SK-N-SH (cell line): ENCODE measurements at regions not wholly inside any gene's neighbourhood (a gene's known extent, or its start where the extent isn't known, plus 50 kb on each side); places are given as distances from the start of the nearest gene placed in this dataset.
A peak's percentile ranks its signal among the peaks of the same experiment; 100 is the strongest.

ENCODE experiments used
- CTCF ChIA-PET: fragments of 300-600, 350-600 bp; formaldehyde crosslinking; extraction: SDS; loops from one replicate; lab custom pipeline; 2021; lab: Yijun Ruan, JAX
- POLR2A ChIA-PET: fragments of 350-600 bp; sonication (Branson Sonifier 250); formaldehyde crosslinking; extraction: SDS; loops from one replicate; lab custom pipeline; 2020; ENCODE audit warnings: antibody characterized with exemption, inconsistent platforms; lab: Yijun Ruan, JAX
- DNase-seq: peaks from one replicate; pipeline ENCODE4 v3.0.0; 2012
- H2AFZ ChIP-seq: fragments of 200-600 bp; sonication (generic); 2 replicates; pipeline ENCODE4 v1.8.1; 2016; ENCODE audit warnings: antibody characterized with exemption, mild to moderate bottlenecking, low read depth
- H3F3A ChIP-seq: fragments of 200-600 bp; sonication (generic); replicated peaks from 2 replicates; pipeline ENCODE3; 2016; ENCODE audit warnings: antibody characterized with exemption, mild to moderate bottlenecking; ENCODE audit not compliant: insufficient read depth
- H3K27ac ChIP-seq, 2 experiments: fragments of 200-500 bp in 1 of 2; fragments of 200-600 bp in 1 of 2; sonication (Bioruptor generic) in 1 of 2; sonication (generic), shearing (Covaris generic) in 1 of 2; 2 replicates each; pipeline versions ENCODE4 v1.5.1 to v1.6.1; 2014 to 2016; ENCODE audit warnings: low read depth in 2 of 2, inconsistent platforms in 1 of 2, low read length in 1 of 2, mild to moderate bottlenecking in 1 of 2, mixed read lengths in 1 of 2
- H3K27me3 ChIP-seq: fragments of 200-600 bp; sonication (generic), shearing (Covaris generic); 2 replicates; pipeline ENCODE4 v1.6.1; 2016; ENCODE audit warnings: mixed run types; ENCODE audit not compliant: insufficient read depth
- H3K36me3 ChIP-seq, 2 experiments: fragments of 200-500 bp in 1 of 2; fragments of 200-600 bp in 1 of 2; sonication (Bioruptor generic) in 1 of 2; sonication (generic) in 1 of 2; replicated peaks in 1 of 2; 2 replicates each; pipeline versions ENCODE3 to v1.5.1; 2014 to 2016; ENCODE audit warnings: low read length in 1 of 2, mild to moderate bottlenecking in 1 of 2; ENCODE audit not compliant: insufficient read depth in 2 of 2, control insufficient read depth in 1 of 2
- H3K4me1 ChIP-seq, 2 experiments: fragments of 200-500 bp in 1 of 2; fragments of 200-600 bp in 1 of 2; sonication (Bioruptor generic) in 1 of 2; sonication (generic), shearing (Covaris generic) in 1 of 2; 2 replicates each; pipeline versions ENCODE4 v1.5.1 to v1.6.1; 2014 to 2016; ENCODE audit warnings: low read depth in 1 of 2, low read length in 1 of 2, mixed run types in 1 of 2; ENCODE audit not compliant: insufficient read depth in 2 of 2, control insufficient read depth in 1 of 2
- H3K4me2 ChIP-seq: fragments of 200-600 bp; sonication (generic), shearing (Covaris generic); 2 replicates; pipeline ENCODE4 v1.6.1; 2017; ENCODE audit warnings: mixed run types
- H3K4me3 ChIP-seq, 2 experiments: fragments of 200-500 bp in 1 of 2; fragments of 200-600 bp in 1 of 2; sonication (Bioruptor generic) in 1 of 2; sonication (generic), shearing (Covaris generic) in 1 of 2; 2 replicates each; pipeline versions ENCODE4 v1.5.1 to v1.8.1; 2014 to 2016; ENCODE audit warnings: low read depth in 2 of 2, inconsistent platforms in 1 of 2, low read length in 1 of 2, mild to moderate bottlenecking in 1 of 2, mixed read lengths in 1 of 2, moderate library complexity in 1 of 2
- H3K79me2 ChIP-seq: fragments of 200-600 bp; sonication (generic); 2 replicates; pipeline ENCODE4 v1.8.1; 2017; ENCODE audit warnings: mild to moderate bottlenecking; ENCODE audit not compliant: insufficient read depth
- H3K9ac ChIP-seq: fragments of 200-600 bp; sonication (generic); 2 replicates; pipeline ENCODE4 v1.6.1; 2017; ENCODE audit warnings: mixed run types
- H3K9me2 ChIP-seq: fragments of 200-600 bp; sonication (generic); 2 replicates; pipeline ENCODE4 v1.6.1; 2017; ENCODE audit warnings: mixed run types
- H3K9me3 ChIP-seq: fragments of 200-600 bp; sonication (generic); 2 replicates; pipeline ENCODE4 v1.6.1; 2017; ENCODE audit warnings: mixed run types, mild to moderate bottlenecking, moderate library complexity
- H4K20me1 ChIP-seq: fragments of 200-600 bp; sonication (generic); 2 replicates; pipeline ENCODE4 v1.6.1; 2017; ENCODE audit warnings: mild to moderate bottlenecking, mixed run types; ENCODE audit not compliant: insufficient read depth
- ELF1 ChIP-seq: IDR thresholded peaks from 2 replicates; pipeline ENCODE4 v1.4.0; 2012
- EP300 ChIP-seq, 2 experiments: IDR thresholded peaks; 2 replicates each; pipeline versions ENCODE4 v1.4.0 to v1.6.1; 2012; ENCODE audit warnings: borderline replicate concordance in 1 of 2, low read depth in 1 of 2, low read length in 1 of 2
- EZH2phosphoT487 ChIP-seq: fragments of 200-600 bp; sonication (generic); IDR thresholded peaks from 2 replicates; pipeline ENCODE4 v1.6.1; 2017; ENCODE audit warnings: low read depth, mixed run types, mild to moderate bottlenecking, antibody characterized with exemption, moderate library complexity, borderline replicate concordance
- GABPA ChIP-seq: IDR thresholded peaks from 2 replicates; pipeline ENCODE4 v1.4.0; 2012; ENCODE audit warnings: low read depth, mild to moderate bottlenecking
- MEF2A ChIP-seq: IDR thresholded peaks from 2 replicates; pipeline ENCODE4 v1.4.0; 2012; ENCODE audit warnings: low read depth, borderline replicate concordance
- NFIC ChIP-seq: IDR thresholded peaks from 2 replicates; pipeline ENCODE4 v1.4.0; 2012; ENCODE audit warnings: borderline replicate concordance
- NRF1 ChIP-seq: IDR thresholded peaks from 2 replicates; pipeline ENCODE4 v1.6.1; 2012; ENCODE audit warnings: low read depth, mild to moderate bottlenecking, low read length
- POLR2AphosphoS5 ChIP-seq: IDR thresholded peaks from 2 replicates; pipeline ENCODE4 v1.6.1; 2012; ENCODE audit warnings: low read depth, low read length
- RAD21 ChIP-seq: IDR thresholded peaks from 2 replicates; pipeline ENCODE4 v1.6.1; 2012; ENCODE audit warnings: mild to moderate bottlenecking, low read length
- RCOR1 ChIP-seq: fragments of 150-350 bp; IDR thresholded peaks from 2 replicates; pipeline ENCODE4 v1.6.1; 2017; ENCODE audit warnings: antibody characterized with exemption, low read length
- RFX5 ChIP-seq: IDR thresholded peaks from 2 replicates; pipeline ENCODE4 v1.6.1; 2012; ENCODE audit warnings: mild to moderate bottlenecking, improper control_type of control experiment, low read length
- RXRA ChIP-seq: IDR thresholded peaks from 2 replicates; pipeline ENCODE4 v1.4.0; 2012; ENCODE audit warnings: low read depth, mild to moderate bottlenecking, borderline replicate concordance
- SIN3A ChIP-seq: IDR thresholded peaks from 2 replicates; pipeline ENCODE4 v1.6.1; 2012; ENCODE audit warnings: low read depth, mild to moderate bottlenecking, low read length, moderate library complexity, borderline replicate concordance
- TCF12 ChIP-seq: IDR thresholded peaks from 2 replicates; pipeline ENCODE4 v1.4.0; 2012
- TEAD4 ChIP-seq: IDR thresholded peaks from 2 replicates; pipeline ENCODE4 v1.4.0; 2012; ENCODE audit warnings: mild to moderate bottlenecking, borderline replicate concordance; ENCODE audit not compliant: insufficient read depth
- YY1 ChIP-seq: IDR thresholded peaks from 2 replicates; pipeline ENCODE4 v1.4.0; 2012; ENCODE audit warnings: low read depth, mild to moderate bottlenecking
- WGBS: methylation state at CpG from one replicate; pipeline ENCODE4 v1.1.6; 2017; ENCODE audit warnings: low lambda C conversion rate; 5-methylcytosine and 5-hydroxymethylcytosine counted together
- TF ChIP-seq, protein P1 (sequence below): IDR thresholded peaks from 2 replicates; pipeline ENCODE4 v1.4.0; 2012; ENCODE audit warnings: low read depth
- TF ChIP-seq, protein P2 (sequence below): IDR thresholded peaks from 2 replicates; pipeline ENCODE4 v1.4.0; 2012; ENCODE audit warnings: low read depth, borderline replicate concordance
- TF ChIP-seq, protein P3 (sequence below): fragments of 200-600 bp; sonication (generic); IDR thresholded peaks from 2 replicates; pipeline ENCODE4 v1.6.1; 2017; ENCODE audit warnings: antibody characterized with exemption, mild to moderate bottlenecking, moderate library complexity
- TF ChIP-seq, protein P4 (sequence below): IDR thresholded peaks from 2 replicates; pipeline ENCODE4 v1.4.0; 2012; ENCODE audit warnings: low read depth, borderline replicate concordance

DNA sequence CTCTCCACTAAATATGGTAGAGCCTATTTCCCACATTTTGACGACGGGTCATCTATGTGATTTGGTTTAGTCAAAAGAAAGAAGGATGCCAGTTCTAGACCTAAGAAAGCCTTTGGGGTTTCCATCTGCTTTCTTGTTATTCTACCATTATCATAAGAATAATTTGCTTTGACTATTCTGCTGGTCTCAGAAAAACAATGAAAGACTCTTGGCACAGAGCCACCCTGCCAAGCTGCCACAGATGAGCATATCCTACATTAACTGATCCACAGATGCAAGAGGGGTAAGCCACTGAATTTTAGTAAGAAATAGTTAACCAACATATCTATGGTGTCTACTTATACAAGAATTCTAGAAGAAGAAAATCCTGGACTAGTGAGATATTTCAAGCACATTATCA is 158.6 kb upstream of the MAGI2 start:
- no peak overlapping the region for H3K4me2 ChIP-seq
- H4K20me1 ChIP-seq, result no peaks in the 10 kb centered on the region
- peak overlapping the region in 1 of 2 experiments; percentile 96; a peak in 2 of 4 replicates for H3K27ac ChIP-seq
- no peak overlapping the region for H3K9ac ChIP-seq
- H3F3A ChIP-seq, result peaks cover 7% of the 10 kb centered on the region
- no peak for DNase-seq
- no peaks in the 10 kb centered on the region for H3K9me3 ChIP-seq
- ChIA-PET CTCF (interaction anchor here (1.3 kb wide), 1 partner anchor 314 kb away, joined by 4 read pairs; no protein-coding TSS in a partner anchor), POLR2A (no interaction called here)
- WGBS, result 97% methylated on average over 2 of the region's 2 CpGs
- no peak overlapping the region for H3K4me3 ChIP-seq
- H3K4me1 ChIP-seq, result peaks cover 5 to 20% of the 10 kb centered on the region in 2 experiments; a peak in 2 of 4 replicates
- no peaks in the 10 kb centered on the region for H3K27me3 ChIP-seq
- H3K9me2 ChIP-seq, result no peaks in the 10 kb centered on the region
- H3K79me2 ChIP-seq, result no peaks in the 10 kb centered on the region
- 0 out of 2 replicates have a peak, but pooled peaks have one; percentile 21 for TF ChIP-seq RCOR1
- TF ChIP-seq YY1, result no peak
- no peaks in the 10 kb centered on the region for H3K36me3 ChIP-seq
- no peak overlapping the region for H2AFZ ChIP-seq

DNA sequence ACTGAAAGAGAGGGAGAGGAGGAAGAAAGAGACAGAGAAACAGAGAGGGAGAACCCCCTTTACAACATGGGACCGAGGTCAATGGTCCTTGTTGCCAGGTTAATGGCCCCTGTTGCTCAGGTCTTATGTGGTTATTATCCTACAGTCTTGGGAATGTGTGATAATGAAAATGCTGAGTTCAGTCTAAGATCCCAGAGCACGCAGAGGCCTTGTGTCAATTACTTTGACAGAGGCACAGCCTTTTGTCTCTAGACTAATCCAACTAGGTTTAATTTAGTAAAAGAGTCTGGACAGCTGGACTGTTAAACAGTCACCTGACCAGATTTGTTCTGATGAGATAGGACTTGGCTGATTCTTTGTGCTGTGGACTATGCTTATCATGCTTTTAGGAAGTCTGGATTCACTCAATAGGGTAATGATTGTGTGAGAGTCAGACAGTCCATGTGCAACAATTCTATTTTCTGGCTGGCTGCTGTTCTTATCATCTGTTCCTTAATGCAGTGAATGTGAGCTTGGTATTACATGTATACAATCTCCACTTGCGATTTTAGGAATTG is 157.4 kb upstream of the MAGI2 start:
- Histone ChIP-seq H3K27me3 (no peaks in the 10 kb centered on the region), H3K4me1 (peaks cover 5 to 20% of the 10 kb centered on the region in 2 experiments; a peak in 2 of 4 replicates), H2AFZ (peak overlapping the region; percentile 67), H3K79me2 (no peaks in the 10 kb centered on the region), H3K9ac (no peak overlapping the region), H3K9me3 (no peaks in the 10 kb centered on the region), H3K27ac (peak overlapping the region; percentile 49 to 96; a peak in 3 of 4 replicates), H3K36me3 (no peaks in the 10 kb centered on the region), H4K20me1 (no peaks in the 10 kb centered on the region), H3F3A (peaks cover 7% of the 10 kb centered on the region), H3K9me2 (no peaks in the 10 kb centered on the region), H3K4me2 (0 out of 2 replicates have a peak overlapping the region, but pooled peaks have one; percentile 16), H3K4me3 (no peak overlapping the region)
- ChIA-PET CTCF (interaction anchor here (0.5 to 1.5 kb wide), 6 partner anchors 23 to 1629 kb away, joined by 3 to 4 read pairs (median 3); no protein-coding TSS in a partner anchor), POLR2A (interaction anchor here (0.7 to 1.2 kb wide), 2 partner anchors 74 to 157 kb away, joined by 3 read pairs; partner anchors contain the start of gene MAGI2)
- DNase-seq, result peak; percentile 66
- 33% methylated on average over 3 of the region's 3 CpGs for WGBS
- peak; percentile 39; the same call in 1 of the 2 replicates for TF ChIP-seq NFIC
- 0 out of 2 replicates have a peak, but pooled peaks have one; percentile 39 for TF ChIP-seq SIN3A
- TF ChIP-seq GABPA, result no peak
- TF ChIP-seq EP300 (IDR thresholded peaks at IDR 0.05; ENCODE audit: borderline replicate concordance in 1 of 2, low read depth in 1 of 2, low read length in 1 of 2), result peak; percentile 53 to 100; a peak in 3 of 4 replicates
- no peak for TF ChIP-seq NRF1
- TF ChIP-seq, protein P1, sequence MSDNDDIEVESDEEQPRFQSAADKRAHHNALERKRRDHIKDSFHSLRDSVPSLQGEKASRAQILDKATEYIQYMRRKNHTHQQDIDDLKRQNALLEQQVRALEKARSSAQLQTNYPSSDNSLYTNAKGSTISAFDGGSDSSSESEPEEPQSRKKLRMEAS, result no peak
- peak; percentile 77; the same call in 1 of the 2 replicates for TF ChIP-seq POLR2AphosphoS5
- TF ChIP-seq, protein P2, sequence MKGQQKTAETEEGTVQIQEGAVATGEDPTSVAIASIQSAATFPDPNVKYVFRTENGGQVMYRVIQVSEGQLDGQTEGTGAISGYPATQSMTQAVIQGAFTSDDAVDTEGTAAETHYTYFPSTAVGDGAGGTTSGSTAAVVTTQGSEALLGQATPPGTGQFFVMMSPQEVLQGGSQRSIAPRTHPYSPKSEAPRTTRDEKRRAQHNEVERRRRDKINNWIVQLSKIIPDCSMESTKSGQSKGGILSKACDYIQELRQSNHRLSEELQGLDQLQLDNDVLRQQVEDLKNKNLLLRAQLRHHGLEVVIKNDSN, result peak; percentile 78
- peak; percentile 100 for TF ChIP-seq RCOR1
- TF ChIP-seq RAD21, result peak; percentile 57
- TF ChIP-seq ELF1, result no peak
- no peak for TF ChIP-seq RXRA
- TF ChIP-seq, protein P3, sequence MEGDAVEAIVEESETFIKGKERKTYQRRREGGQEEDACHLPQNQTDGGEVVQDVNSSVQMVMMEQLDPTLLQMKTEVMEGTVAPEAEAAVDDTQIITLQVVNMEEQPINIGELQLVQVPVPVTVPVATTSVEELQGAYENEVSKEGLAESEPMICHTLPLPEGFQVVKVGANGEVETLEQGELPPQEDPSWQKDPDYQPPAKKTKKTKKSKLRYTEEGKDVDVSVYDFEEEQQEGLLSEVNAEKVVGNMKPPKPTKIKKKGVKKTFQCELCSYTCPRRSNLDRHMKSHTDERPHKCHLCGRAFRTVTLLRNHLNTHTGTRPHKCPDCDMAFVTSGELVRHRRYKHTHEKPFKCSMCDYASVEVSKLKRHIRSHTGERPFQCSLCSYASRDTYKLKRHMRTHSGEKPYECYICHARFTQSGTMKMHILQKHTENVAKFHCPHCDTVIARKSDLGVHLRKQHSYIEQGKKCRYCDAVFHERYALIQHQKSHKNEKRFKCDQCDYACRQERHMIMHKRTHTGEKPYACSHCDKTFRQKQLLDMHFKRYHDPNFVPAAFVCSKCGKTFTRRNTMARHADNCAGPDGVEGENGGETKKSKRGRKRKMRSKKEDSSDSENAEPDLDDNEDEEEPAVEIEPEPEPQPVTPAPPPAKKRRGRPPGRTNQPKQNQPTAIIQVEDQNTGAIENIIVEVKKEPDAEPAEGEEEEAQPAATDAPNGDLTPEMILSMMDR, result no peak
- TF ChIP-seq TEAD4, result peak; percentile 80; the same call in 1 of the 2 replicates
- no peak for TF ChIP-seq MEF2A
- no peak for TF ChIP-seq YY1
- no peak for TF ChIP-seq EZH2phosphoT487
- TF ChIP-seq, protein P4, sequence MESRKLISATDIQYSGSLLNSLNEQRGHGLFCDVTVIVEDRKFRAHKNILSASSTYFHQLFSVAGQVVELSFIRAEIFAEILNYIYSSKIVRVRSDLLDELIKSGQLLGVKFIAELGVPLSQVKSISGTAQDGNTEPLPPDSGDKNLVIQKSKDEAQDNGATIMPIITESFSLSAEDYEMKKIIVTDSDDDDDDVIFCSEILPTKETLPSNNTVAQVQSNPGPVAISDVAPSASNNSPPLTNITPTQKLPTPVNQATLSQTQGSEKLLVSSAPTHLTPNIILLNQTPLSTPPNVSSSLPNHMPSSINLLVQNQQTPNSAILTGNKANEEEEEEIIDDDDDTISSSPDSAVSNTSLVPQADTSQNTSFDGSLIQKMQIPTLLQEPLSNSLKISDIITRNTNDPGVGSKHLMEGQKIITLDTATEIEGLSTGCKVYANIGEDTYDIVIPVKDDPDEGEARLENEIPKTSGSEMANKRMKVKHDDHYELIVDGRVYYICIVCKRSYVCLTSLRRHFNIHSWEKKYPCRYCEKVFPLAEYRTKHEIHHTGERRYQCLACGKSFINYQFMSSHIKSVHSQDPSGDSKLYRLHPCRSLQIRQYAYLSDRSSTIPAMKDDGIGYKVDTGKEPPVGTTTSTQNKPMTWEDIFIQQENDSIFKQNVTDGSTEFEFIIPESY, result peak; percentile 34; the same call in 1 of the 2 replicates
- peak; percentile 93 for TF ChIP-seq TCF12
- peak; percentile 76; the same call in 1 of the 2 replicates for TF ChIP-seq RFX5
